ENCODE measurements at regions not wholly inside any gene's neighbourhood (a gene's known extent, or its start where the extent isn't known, plus 50 kb on each side); places are given as distances from the start of the nearest gene placed in this dataset.
A peak's percentile ranks its signal among the peaks of the same experiment; 100 is the strongest.

GRCh38 chr6:105851113-105851580, 235.0 kb upstream of the PRDM1 start:
- Histone ChIP-seq H3K9me3 (ENCODE audit: control insufficient read depth, low read depth, low read length) (peaks cover 9% of the 10 kb centered on the region), H3K36me3 (ENCODE audit: control insufficient read depth, insufficient read depth, low read length) (no peaks in the 10 kb centered on the region), H3K27me3 (ENCODE audit: control insufficient read depth, insufficient read depth, low read length) (no peaks in the 10 kb centered on the region), H3K27ac (ENCODE audit: low read length) (no peak overlapping the region), H3K4me3 (ENCODE audit: low read length) (no peak overlapping the region), H3K4me1 (ENCODE audit: control insufficient read depth, insufficient read depth, low read length) (no peaks in the 10 kb centered on the region)
- DNase-seq: no peak
- no CpG with 5 or more reads among the region's 10 CpGs for WGBS (ENCODE audit: insufficient coverage, low lambda C conversion rate)

GRCh38 chr6:105850261-105851112, 235.6 kb upstream of the PRDM1 start:
- no peak for DNase-seq
- Histone ChIP-seq H3K27ac (ENCODE audit: low read length) (no peak overlapping the region), H3K36me3 (ENCODE audit: control insufficient read depth, insufficient read depth, low read length) (no peaks in the 10 kb centered on the region), H3K4me1 (ENCODE audit: control insufficient read depth, insufficient read depth, low read length) (no peaks in the 10 kb centered on the region), H3K4me3 (ENCODE audit: low read length) (no peak overlapping the region), H3K27me3 (ENCODE audit: control insufficient read depth, insufficient read depth, low read length) (no peaks in the 10 kb centered on the region), H3K9me3 (ENCODE audit: control insufficient read depth, low read depth, low read length) (peaks cover 9% of the 10 kb centered on the region)
- whole genome bisulfite sequencing (ENCODE audit: insufficient coverage, low lambda C conversion rate): no CpG with 5 or more reads among the region's 11 CpGs

- Histone ChIP-seq H3K27me3 (ENCODE audit: control insufficient read depth, insufficient read depth, low read length) (no peaks in the 10 kb centered on the region), H3K36me3 (ENCODE audit: control insufficient read depth, insufficient read depth, low read length) (no peaks in the 10 kb centered on the region), H3K9me3 (ENCODE audit: control insufficient read depth, low read depth, low read length) (peaks cover 6% of the 10 kb centered on the region), H3K27ac (ENCODE audit: low read length) (no peak overlapping the region), H3K4me1 (ENCODE audit: control insufficient read depth, insufficient read depth, low read length) (no peaks in the 10 kb centered on the region), H3K4me3 (ENCODE audit: low read length) (no peak overlapping the region)
- WGBS (ENCODE audit: insufficient coverage, low lambda C conversion rate): no CpG with 5 or more reads among the region's 6 CpGs
- DNase-seq: no peak
These were observed 236.4 kb upstream of the PRDM1 start for GRCh38 chr6:105849746-105850145.

GRCh38 chr6:105847433-105847832, 238.7 kb upstream of the PRDM1 start:
- Histone ChIP-seq H3K4me3 (ENCODE audit: low read length) (no peak overlapping the region), H3K27ac (ENCODE audit: low read length) (no peak overlapping the region), H3K36me3 (ENCODE audit: control insufficient read depth, insufficient read depth, low read length) (no peaks in the 10 kb centered on the region), H3K27me3 (ENCODE audit: control insufficient read depth, insufficient read depth, low read length) (no peaks in the 10 kb centered on the region), H3K4me1 (ENCODE audit: control insufficient read depth, insufficient read depth, low read length) (no peaks in the 10 kb centered on the region), H3K9me3 (ENCODE audit: control insufficient read depth, low read depth, low read length) (no peaks in the 10 kb centered on the region)
- no peak for DNase-seq

- no peak overlapping the region for H3K27ac ChIP-seq (ENCODE audit: low read length)
- H3K4me3 ChIP-seq (ENCODE audit: low read length): no peak overlapping the region
- WGBS (ENCODE audit: insufficient coverage, low lambda C conversion rate): 78% methylated on average over 3 of the region's 7 CpGs
- H3K27me3 ChIP-seq (ENCODE audit: control insufficient read depth, insufficient read depth, low read length): no peaks in the 10 kb centered on the region
- H3K36me3 ChIP-seq (ENCODE audit: control insufficient read depth, insufficient read depth, low read length): no peaks in the 10 kb centered on the region
- no peak for DNase-seq
- H3K4me1 ChIP-seq (ENCODE audit: control insufficient read depth, insufficient read depth, low read length): no peaks in the 10 kb centered on the region
- H3K9me3 ChIP-seq (ENCODE audit: control insufficient read depth, low read depth, low read length): no peaks in the 10 kb centered on the region
These were observed 241.8 kb upstream of the PRDM1 start for GRCh38 chr6:105844275-105844883.

GRCh38 chr6:105839266-105839665, 246.9 kb upstream of the PRDM1 start:
- no peaks in the 10 kb centered on the region for H3K27me3 ChIP-seq (ENCODE audit: control insufficient read depth, insufficient read depth, low read length)
- H3K27ac ChIP-seq (ENCODE audit: low read length): no peak overlapping the region
- no peaks in the 10 kb centered on the region for H3K36me3 ChIP-seq (ENCODE audit: control insufficient read depth, insufficient read depth, low read length)
- no peaks in the 10 kb centered on the region for H3K9me3 ChIP-seq (ENCODE audit: control insufficient read depth, low read depth, low read length)
- no peaks in the 10 kb centered on the region for H3K4me1 ChIP-seq (ENCODE audit: control insufficient read depth, insufficient read depth, low read length)
- no peak overlapping the region for H3K4me3 ChIP-seq (ENCODE audit: low read length)
- DNase-seq: no peak

- DNase-seq: no peak
- Histone ChIP-seq H3K4me1 (ENCODE audit: control insufficient read depth, insufficient read depth, low read length) (no peaks in the 10 kb centered on the region), H3K9me3 (ENCODE audit: control insufficient read depth, low read depth, low read length) (no peaks in the 10 kb centered on the region), H3K27ac (ENCODE audit: low read length) (no peak overlapping the region), H3K4me3 (ENCODE audit: low read length) (no peak overlapping the region), H3K27me3 (ENCODE audit: control insufficient read depth, insufficient read depth, low read length) (no peaks in the 10 kb centered on the region), H3K36me3 (ENCODE audit: control insufficient read depth, insufficient read depth, low read length) (no peaks in the 10 kb centered on the region)
- no CpG with 5 or more reads among the region's 1 CpG for WGBS (ENCODE audit: insufficient coverage, low lambda C conversion rate)
These were observed 248.0 kb upstream of the PRDM1 start for GRCh38 chr6:105838171-105838570.

- no peaks in the 10 kb centered on the region for H3K27me3 ChIP-seq (ENCODE audit: control insufficient read depth, insufficient read depth, low read length)
- H3K9me3 ChIP-seq (ENCODE audit: control insufficient read depth, low read depth, low read length): no peaks in the 10 kb centered on the region
- H3K27ac ChIP-seq (ENCODE audit: low read length): no peak overlapping the region
- no peaks in the 10 kb centered on the region for H3K36me3 ChIP-seq (ENCODE audit: control insufficient read depth, insufficient read depth, low read length)
- WGBS (ENCODE audit: insufficient coverage, low lambda C conversion rate): 94% methylated on average over 3 of the region's 5 CpGs
- H3K4me1 ChIP-seq (ENCODE audit: control insufficient read depth, insufficient read depth, low read length): no peaks in the 10 kb centered on the region
- DNase-seq: peak in 1 of 2 donors; percentile 36
- no peak overlapping the region for H3K4me3 ChIP-seq (ENCODE audit: low read length)
These were observed 249.2 kb upstream of the PRDM1 start for GRCh38 chr6:105836889-105837288.

- H3K4me1 ChIP-seq (ENCODE audit: control insufficient read depth, insufficient read depth, low read length): no peaks in the 10 kb centered on the region
- H3K9me3 ChIP-seq (ENCODE audit: control insufficient read depth, low read depth, low read length): no peaks in the 10 kb centered on the region
- no peak overlapping the region for H3K4me3 ChIP-seq (ENCODE audit: low read length)
- whole genome bisulfite sequencing (ENCODE audit: insufficient coverage, low lambda C conversion rate): 100% methylated on average over 2 of the region's 5 CpGs
- DNase-seq: no peak
- H3K27ac ChIP-seq (ENCODE audit: low read length): no peak overlapping the region
- no peaks in the 10 kb centered on the region for H3K36me3 ChIP-seq (ENCODE audit: control insufficient read depth, insufficient read depth, low read length)
- H3K27me3 ChIP-seq (ENCODE audit: control insufficient read depth, insufficient read depth, low read length): no peaks in the 10 kb centered on the region
These were observed 249.8 kb upstream of the PRDM1 start for GRCh38 chr6:105836379-105836778.

GRCh38 chr6:105835373-105835772, 250.8 kb upstream of the PRDM1 start:
- no peaks in the 10 kb centered on the region for H3K36me3 ChIP-seq (ENCODE audit: control insufficient read depth, insufficient read depth, low read length)
- no peak overlapping the region for H3K27ac ChIP-seq (ENCODE audit: low read length)
- no peaks in the 10 kb centered on the region for H3K9me3 ChIP-seq (ENCODE audit: control insufficient read depth, low read depth, low read length)
- H3K27me3 ChIP-seq (ENCODE audit: control insufficient read depth, insufficient read depth, low read length): no peaks in the 10 kb centered on the region
- DNase-seq: peak in 1 of 2 donors; percentile 37
- no peaks in the 10 kb centered on the region for H3K4me1 ChIP-seq (ENCODE audit: control insufficient read depth, insufficient read depth, low read length)
- H3K4me3 ChIP-seq (ENCODE audit: low read length): no peak overlapping the region
- WGBS (ENCODE audit: insufficient coverage, low lambda C conversion rate): 44% methylated on average over 3 of the region's 6 CpGs
